22Rv1 (cell line): ENCODE measurements at regions not wholly inside any gene's neighbourhood (a gene's known extent, or its start where the extent isn't known, plus 50 kb on each side); places are given as distances from the start of the nearest gene placed in this dataset.

Experiments
- ZFX ChIP-seq: fragments of 450-650 bp; IDR thresholded peaks from 2 replicates; pipeline ENCODE4 v1.6.1; 2017; ENCODE audit warnings: antibody characterized with exemption, borderline replicate concordance
- TF ChIP-seq, protein P1 (sequence below): fragments of 450-650 bp; IDR thresholded peaks from 2 replicates; pipeline ENCODE4 v1.5.1; 2017; ENCODE audit warnings: mild to moderate bottlenecking

DNA sequence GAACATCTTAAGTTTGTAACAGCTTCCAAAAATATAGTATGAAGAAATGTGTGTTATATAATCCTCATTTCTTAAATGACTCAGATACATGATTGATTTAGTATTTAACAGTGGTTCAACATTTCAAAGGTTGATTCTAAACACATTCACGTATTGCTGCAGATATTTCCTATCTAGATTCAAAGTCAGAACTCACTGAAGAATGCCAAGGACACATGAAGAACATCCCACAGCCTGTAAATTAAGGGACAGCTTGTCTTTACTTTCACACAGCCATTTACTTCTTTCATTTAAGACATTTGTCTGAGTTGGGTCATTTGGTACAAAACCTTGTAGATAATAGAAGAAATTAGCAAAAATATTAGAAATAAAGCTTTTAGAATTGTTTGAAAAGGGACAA, 66.9 kb upstream of the CPSF6 start:
- TF ChIP-seq, protein P1, sequence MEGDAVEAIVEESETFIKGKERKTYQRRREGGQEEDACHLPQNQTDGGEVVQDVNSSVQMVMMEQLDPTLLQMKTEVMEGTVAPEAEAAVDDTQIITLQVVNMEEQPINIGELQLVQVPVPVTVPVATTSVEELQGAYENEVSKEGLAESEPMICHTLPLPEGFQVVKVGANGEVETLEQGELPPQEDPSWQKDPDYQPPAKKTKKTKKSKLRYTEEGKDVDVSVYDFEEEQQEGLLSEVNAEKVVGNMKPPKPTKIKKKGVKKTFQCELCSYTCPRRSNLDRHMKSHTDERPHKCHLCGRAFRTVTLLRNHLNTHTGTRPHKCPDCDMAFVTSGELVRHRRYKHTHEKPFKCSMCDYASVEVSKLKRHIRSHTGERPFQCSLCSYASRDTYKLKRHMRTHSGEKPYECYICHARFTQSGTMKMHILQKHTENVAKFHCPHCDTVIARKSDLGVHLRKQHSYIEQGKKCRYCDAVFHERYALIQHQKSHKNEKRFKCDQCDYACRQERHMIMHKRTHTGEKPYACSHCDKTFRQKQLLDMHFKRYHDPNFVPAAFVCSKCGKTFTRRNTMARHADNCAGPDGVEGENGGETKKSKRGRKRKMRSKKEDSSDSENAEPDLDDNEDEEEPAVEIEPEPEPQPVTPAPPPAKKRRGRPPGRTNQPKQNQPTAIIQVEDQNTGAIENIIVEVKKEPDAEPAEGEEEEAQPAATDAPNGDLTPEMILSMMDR, result no peak
- TF ChIP-seq ZFX, result no peak
